Transverse colon (tissue), 1 donor: ENCODE measurements at regions not wholly inside any gene's neighbourhood (a gene's known extent, or its start where the extent isn't known, plus 50 kb on each side); places are given as distances from the start of the nearest gene placed in this dataset.

Source experiments
- EP300 ChIP-seq: sonication (generic); formaldehyde crosslinking; IDR thresholded peaks from one replicate; pipeline ENCODE4 v1.6.1; 2017; ENCODE audit warnings: antibody characterized with exemption, low read depth
- POLR2A ChIP-seq: fragments of 450-650 bp; IDR thresholded peaks from one replicate; pipeline ENCODE4 v1.6.1; 2016; ENCODE audit warnings: antibody characterized with exemption, mild to moderate bottlenecking, moderate library complexity

- no peak for TF ChIP-seq POLR2A
- no peak for TF ChIP-seq EP300
These were observed 169.8 kb upstream of the NCK2 start for GRCh38 chr2:105574796-105575344.
